Stimulated activated CD8-positive, alpha-beta memory T cell treated with anti-CD3 and anti-CD28 coated beads, Interleukin-15, amount 100 ng/mL, for 4 hours (primary cell): ENCODE measurements at regions not wholly inside any gene's neighbourhood (a gene's known extent, or its start where the extent isn't known, plus 50 kb on each side); places are given as distances from the start of the nearest gene placed in this dataset.

ENCODE experiments used
- DNase-seq, 2 donors: peaks; one replicate each; pipeline ENCODE4 v3.0.0-alpha.2; 2020; ENCODE audit warnings: low read depth in 2 of 2

DNA sequence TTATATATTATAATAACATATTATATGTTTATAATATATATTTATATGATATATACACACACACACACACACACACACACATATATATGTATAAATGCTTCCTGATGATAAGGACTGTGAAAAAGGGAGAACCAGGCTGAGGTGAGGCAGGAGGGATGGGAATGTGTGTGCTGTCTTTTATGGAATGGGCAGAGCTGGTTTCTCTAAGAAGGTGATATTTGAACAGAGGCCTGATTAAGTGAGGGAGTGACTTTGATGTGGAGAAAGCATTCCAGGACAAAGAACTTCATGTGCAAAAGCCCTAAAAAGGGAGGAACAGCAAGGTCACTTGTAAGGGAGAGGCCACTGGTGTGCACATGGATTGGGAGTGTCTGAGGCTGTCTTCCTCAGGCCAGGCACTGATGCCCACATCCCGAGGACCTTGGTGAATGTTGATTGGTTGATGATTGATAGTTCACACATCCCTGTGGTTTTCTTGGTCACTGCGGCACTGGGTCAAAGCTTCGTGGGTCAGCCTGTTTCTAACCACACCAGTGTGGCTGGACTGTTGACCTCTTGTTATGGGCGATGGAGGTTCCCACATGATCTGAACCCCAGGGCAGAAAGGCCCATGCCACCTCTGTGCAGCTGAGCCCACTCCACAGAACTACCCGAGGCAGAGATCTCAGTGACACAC, 196.9 kb downstream of the MYCN start:
- DNase-seq: no peak

DNA sequence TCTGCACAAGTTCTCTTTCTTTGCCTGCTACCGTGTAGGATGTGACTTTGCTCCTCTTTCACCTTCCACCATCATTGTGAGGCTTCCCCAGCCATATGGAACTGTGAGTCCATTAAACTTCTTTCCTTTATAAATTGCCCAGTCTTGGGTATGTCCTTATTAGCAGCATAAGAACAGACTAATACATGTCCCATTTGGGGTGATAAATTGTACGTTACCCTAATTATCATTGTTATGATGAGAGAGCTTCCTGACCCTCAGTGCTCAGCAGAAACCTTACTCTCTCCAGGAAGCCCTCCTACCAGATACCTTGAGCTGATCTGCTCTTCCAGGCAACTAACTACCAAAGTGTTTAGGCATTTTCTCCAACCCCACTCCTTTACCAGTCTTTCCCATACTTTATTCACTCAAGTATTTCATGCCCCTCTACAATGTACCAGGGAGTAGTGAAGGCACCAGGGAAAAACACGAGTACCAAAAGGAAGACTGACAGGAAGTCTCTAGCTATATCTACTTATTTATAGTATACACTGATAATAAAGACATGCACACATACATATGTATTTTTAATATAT, 196.2 kb downstream of the MYCN start:
- DNase-seq: no peak

- DNase-seq: no peak
Measured at GRCh38 chr2:16135913-16136310, 195.6 kb downstream of the MYCN start.

DNA sequence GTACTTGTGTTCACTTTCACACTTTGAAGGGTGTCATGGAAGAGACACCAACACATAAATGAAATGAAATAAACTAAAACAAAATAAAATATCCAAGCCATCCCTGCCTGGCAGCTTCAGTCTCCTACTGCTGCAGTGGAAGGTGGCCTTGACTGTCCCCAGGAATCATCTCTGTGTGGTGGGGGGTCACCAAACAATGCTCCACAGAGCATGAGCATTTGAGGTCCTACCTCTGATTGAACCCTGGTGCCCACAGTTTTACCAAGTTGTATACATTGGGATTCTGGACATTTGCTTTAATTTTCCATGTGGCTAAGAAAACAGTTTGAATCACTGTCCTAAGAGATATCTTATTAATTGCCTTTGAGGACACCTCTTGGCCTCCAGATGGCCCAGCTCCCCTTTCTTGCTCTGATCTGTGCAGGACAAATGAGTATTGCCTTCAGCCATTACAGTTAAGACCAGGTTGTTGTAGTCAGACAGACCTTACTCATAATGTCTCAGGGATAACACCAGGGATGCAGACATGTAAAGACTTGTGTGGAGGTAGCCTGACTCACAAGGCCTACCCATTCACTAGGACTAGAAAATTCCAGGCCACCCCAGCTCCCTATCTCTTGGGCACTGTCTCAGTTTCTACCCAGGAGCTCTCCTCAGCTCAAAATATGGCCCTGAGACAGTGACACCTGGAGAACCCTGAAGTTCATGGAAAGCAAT, 195.0 kb downstream of the MYCN start:
- no peak for DNase-seq

- DNase-seq: no peak
Measured at GRCh38 chr2:16134436-16135165, 194.3 kb downstream of the MYCN start.

DNA sequence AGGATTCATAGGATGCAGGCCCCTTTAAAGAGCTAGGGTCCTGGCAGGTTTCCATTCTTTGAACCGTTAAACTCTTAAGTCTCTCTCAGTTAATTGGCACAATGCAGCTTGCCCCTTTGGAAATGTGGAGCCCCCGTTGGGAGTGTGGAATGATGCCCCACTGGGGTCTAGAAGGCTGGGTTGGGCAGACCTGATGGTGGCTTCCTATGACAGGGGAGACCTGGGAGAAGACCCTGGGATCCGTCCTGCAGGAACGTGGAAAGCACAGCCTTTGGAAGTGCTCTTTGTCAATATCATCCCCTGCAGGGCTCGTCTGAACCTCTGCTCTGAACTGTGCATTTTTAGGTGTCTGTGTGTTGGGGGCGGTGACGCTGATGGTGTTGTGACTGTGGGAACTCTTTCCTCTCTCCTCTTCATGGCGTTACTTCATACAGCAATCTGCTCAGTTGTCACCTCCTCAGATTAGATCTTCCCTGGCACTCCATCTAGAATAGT, 190.6 kb downstream of the MYCN start:
- DNase-seq: no peak

DNA sequence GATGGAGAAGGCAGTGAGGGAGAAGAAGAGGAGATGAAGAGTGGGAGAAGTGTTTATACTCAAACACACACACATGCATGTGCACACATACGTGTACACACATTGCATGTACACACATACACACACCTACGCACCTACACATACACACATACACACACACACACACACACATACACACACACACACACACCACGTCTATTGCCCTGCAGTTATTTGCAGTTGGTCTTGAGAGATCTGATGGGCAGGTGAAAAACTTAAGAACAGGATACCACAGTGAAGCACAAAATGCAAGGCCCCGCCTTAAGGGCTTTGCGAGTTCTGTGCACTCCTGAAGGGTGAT, 190.2 kb downstream of the MYCN start:
- DNase-seq: no peak

DNA sequence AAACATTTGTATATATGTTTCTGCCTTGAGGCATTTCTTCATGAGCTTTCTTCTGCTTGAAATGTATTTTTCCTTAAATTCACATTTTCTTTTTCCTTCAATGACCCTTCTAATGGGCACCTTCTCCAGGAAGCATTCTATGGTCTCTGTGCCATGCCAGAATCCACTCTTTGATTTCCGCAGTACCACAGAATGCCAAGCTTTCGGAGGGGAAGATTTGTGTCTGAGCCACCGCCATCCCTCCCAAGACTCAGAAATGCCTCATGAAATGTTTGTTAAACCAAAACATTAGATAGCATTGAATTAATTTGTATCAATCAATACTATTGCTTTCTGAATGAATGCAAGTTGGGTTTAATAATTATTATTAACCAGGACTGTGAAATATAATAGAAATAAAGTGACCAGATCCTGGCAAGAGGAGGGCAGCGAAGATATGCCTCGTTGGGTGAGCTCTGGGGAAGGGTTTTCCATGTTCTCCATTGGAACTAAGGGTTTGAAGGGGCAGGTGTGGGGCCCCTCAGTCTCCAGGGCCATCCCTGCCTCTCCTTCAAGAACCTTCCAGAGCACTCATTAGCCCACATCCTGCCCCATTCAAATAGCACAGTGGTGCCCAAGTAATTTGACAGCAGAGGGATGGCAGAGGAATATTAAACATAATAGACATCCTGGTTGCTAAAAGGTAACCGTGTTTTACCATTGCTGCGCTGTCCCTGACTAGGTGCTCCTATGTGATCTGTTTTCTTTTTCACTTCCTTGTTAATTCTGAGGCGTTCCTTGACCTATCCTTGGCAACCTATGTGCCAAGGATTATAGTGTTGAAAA, 189.6 kb downstream of the MYCN start:
- DNase-seq: no peak

GRCh38 chr2:16128746-16129610, 188.6 kb downstream of the MYCN start:
- DNase-seq: no peak

- DNase-seq: no peak
Measured at GRCh38 chr2:16127958-16128357, 187.6 kb downstream of the MYCN start.

DNA sequence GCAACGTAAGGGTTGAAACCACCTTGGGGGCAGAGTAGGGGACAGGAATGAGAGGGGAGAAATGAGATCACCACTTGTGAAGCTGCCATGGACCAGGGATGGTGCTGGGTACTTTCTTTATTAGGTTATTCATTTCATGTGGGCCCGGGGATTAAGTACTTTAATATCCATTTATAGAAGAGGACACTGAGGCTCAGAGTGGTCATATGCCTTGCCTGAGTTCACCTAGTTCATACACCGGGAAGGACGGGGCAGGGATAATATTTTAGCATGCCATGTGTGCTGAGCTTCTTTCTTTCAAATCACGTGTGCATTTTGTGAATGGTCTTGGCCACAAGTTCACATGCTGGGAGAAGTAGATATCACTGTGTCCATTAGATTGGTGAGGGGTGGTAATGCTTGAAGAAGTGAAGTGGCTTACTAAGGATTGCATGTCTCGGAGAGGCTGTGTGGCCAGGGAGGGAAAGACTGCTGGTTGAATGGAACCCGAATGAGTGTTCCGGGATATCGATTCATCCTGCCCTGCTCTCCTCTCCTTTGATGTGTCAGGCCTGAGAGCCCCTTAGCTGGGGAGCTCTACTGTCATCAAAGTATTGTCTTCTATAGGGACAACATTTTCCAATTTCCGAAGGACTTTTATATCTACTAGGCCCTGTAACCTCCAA, 187.1 kb downstream of the MYCN start:
- no peak for DNase-seq

- DNase-seq: no peak
Measured at GRCh38 chr2:16126517-16127275, 186.3 kb downstream of the MYCN start.

- DNase-seq: no peak
Measured at GRCh38 chr2:16125614-16126516, 185.5 kb downstream of the MYCN start.

DNA sequence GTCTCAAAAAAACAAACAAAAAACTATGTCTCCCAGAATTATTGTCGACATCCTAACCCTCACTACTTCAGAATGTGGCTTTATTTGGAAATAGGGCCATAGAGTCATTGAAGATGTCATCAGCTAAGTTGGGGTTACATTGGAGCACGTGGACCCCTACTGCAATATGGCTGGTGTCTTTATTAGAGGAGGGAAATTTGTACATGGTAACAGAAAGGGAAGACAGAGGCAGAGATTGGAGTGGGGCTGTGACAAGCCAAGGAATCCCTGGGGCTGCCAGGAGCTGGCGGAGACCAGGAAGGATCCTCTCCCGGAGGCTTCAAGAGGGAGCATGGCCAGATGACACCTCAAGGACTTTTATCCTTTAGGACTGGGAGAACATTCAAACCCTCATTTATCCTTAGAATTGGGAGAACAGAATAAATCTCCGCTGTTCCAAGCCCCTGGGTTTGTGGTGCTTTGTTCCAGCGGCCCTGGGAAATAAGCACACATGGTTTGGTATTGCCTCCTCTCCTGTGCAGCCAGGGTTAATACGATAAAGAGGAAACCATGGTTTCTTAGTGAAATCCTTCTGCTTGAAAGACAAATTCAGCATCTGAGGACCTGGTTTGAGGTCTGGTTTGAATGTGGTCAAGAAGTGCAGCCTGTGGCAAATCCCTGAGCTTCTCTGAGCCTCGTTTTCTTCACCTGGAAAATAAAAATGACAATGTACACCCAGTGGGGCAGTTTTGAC, 184.7 kb downstream of the MYCN start:
- no peak for DNase-seq

GRCh38 chr2:16123856-16124780, 183.8 kb downstream of the MYCN start:
- no peak for DNase-seq

DNA sequence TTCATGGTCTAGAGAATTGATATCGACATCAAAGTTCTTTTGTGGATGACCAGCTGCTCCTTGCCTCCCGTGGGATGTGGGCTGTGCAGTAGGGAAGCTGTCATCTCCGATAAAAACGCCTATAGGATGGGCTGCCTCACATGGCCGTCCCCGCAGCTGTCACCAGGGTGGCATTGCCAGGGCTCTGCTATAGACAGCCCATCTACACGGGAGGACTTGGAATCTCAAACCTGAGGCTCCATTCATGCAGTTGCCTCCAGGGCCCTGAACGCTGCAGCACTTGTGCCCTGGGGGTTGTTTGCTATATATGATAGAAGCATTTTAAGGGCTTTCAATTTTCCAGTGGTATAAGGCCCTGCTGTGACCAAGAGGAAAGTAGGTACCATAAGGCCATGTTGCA, 183.1 kb downstream of the MYCN start:
- DNase-seq: no peak

GRCh38 chr2:16122556-16122955, 182.2 kb downstream of the MYCN start:
- no peak for DNase-seq
